Retinal pigment epithelial cell (primary cell): ENCODE measurements at regions not wholly inside any gene's neighbourhood (a gene's known extent, or its start where the extent isn't known, plus 50 kb on each side); places are given as distances from the start of the nearest gene placed in this dataset.

Experiments used
- DNase-seq: peaks from one replicate; pipeline ENCODE4 v3.0.0-alpha.2; 2010; ENCODE audit warnings: low read depth
- H3K4me3 ChIP-seq: 2 replicates; pipeline ENCODE4 v1.5.1; 2011; ENCODE audit warnings: mild to moderate bottlenecking, low read length, control low read depth, moderate library complexity
- TF ChIP-seq, protein P1 (sequence below): conservative IDR thresholded peaks from 2 replicates; pipeline ENCODE4 v1.5.1; 2011; ENCODE audit warnings: low read depth, low read length, control low read depth, inconsistent platforms

DNA sequence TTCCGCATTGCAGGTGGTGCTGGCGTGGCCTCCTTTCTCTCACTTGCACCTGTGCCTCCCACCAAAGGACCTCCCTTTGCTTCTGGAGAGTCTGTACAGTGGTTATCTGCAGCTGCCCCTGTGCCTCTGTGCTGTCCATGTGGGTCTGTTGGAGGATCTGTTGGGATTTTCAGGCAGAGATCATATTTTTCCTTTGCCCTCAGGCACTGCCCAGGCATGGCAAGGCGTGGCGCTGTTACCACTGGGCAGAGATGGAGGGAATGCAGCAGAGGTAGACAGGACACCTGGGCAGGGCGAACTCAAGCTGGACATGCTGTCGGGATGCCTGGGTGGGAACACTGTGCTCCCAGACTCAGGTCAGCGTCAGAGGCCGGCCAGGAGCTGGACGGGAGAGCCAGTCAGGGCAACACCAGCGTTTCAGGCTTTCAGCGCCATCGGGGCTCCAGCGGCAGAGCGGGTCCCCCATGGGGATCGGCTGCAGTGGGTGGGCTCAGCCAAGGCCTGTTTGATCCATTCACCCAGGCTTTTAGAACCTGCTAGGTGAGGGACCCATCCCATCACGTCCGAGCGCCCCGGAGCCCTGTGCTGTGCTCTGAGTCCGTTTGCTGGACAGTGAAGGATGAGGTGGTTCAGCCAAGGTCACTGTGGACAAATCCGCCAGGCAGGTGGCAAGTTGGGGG, 718.9 kb downstream of the BRD1 start:
- TF ChIP-seq, protein P1, sequence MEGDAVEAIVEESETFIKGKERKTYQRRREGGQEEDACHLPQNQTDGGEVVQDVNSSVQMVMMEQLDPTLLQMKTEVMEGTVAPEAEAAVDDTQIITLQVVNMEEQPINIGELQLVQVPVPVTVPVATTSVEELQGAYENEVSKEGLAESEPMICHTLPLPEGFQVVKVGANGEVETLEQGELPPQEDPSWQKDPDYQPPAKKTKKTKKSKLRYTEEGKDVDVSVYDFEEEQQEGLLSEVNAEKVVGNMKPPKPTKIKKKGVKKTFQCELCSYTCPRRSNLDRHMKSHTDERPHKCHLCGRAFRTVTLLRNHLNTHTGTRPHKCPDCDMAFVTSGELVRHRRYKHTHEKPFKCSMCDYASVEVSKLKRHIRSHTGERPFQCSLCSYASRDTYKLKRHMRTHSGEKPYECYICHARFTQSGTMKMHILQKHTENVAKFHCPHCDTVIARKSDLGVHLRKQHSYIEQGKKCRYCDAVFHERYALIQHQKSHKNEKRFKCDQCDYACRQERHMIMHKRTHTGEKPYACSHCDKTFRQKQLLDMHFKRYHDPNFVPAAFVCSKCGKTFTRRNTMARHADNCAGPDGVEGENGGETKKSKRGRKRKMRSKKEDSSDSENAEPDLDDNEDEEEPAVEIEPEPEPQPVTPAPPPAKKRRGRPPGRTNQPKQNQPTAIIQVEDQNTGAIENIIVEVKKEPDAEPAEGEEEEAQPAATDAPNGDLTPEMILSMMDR = no peak
- DNase-seq = no peak

GRCh38 chr22:49107961-49108530, 719.6 kb downstream of the BRD1 start:
- no peak overlapping the region for H3K4me3 ChIP-seq
- TF ChIP-seq, protein P1 = no peak
- DNase-seq = no peak

More for the DNA sequence above, 718.9 kb downstream of the BRD1 start:
- H3K4me3 ChIP-seq = no peak overlapping the region

- H3K4me3 ChIP-seq = no peak overlapping the region
- TF ChIP-seq, protein P1 = no peak
- DNase-seq = no peak
Measured at GRCh38 chr22:49107561-49107960, 720.1 kb downstream of the BRD1 start.

DNA sequence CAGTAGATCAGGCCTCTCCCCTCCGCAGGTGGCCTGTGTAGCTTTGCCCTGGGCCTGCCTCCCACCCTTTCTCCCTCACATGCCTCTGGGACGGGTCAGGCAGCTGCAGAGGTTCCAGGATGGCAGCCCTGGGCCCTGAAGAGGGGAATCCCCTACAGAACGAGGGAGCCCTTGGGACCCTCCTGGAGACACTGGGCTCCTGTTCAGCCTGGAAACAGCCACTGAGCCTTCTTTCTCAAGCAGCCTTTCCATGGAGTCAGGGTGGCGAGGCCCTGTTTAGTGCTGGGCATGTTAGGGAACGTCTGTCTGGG, 720.9 kb downstream of the BRD1 start:
- TF ChIP-seq, protein P1 = no peak
- no peak for DNase-seq
- H3K4me3 ChIP-seq = no peak overlapping the region

- no peak overlapping the region for H3K4me3 ChIP-seq
- DNase-seq = no peak
- TF ChIP-seq, protein P1 = no peak
Measured at GRCh38 chr22:49106096-49106841, 721.4 kb downstream of the BRD1 start.

- DNase-seq = no peak
- no peak overlapping the region for H3K4me3 ChIP-seq
- TF ChIP-seq, protein P1 = no peak
Measured at GRCh38 chr22:49104434-49104833, 723.2 kb downstream of the BRD1 start.
